ENCODE measurements at regions not wholly inside any gene's neighbourhood (a gene's known extent, or its start where the extent isn't known, plus 50 kb on each side); places are given as distances from the start of the nearest gene placed in this dataset.

DNA sequence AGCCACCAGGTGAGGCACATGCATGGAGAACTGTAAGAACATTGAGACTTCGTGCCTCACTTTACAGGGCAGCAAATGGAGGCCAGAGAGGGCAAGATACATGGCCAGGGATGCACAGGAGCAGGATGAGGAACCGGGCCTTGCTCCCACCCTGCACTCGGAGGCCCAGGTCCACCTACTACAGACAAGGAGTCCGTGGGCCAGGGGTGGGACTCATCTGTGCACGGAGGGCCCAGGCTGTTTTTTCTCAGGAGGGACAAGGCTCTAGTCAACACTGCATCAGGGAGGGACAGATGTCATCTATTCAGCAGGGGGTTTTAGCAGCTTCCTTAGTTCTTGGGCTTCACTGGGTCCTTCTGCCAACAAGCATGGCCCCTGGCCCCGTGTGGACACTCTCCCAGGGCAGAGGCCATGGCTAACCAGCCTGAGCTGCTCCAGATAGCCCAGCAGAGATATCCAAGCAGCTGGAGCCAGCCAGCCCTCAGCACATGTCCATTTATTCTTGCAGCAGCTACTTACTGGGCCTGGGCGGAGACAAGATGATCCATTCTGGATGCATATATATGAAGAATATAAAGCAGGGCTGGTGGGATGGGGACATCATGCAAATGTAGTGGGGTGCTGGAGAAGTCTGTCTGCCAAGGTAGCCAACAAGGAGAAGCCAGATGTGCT, 134.5 kb upstream of the RET start (continued):
- no peak for TF ChIP-seq OSR2 (tag by site-specific recombination; IDR thresholded peaks at IDR 0.05)
- no peak for TF ChIP-seq ZNF571 (tag by site-specific recombination; IDR thresholded peaks at IDR 0.05)

DNA sequence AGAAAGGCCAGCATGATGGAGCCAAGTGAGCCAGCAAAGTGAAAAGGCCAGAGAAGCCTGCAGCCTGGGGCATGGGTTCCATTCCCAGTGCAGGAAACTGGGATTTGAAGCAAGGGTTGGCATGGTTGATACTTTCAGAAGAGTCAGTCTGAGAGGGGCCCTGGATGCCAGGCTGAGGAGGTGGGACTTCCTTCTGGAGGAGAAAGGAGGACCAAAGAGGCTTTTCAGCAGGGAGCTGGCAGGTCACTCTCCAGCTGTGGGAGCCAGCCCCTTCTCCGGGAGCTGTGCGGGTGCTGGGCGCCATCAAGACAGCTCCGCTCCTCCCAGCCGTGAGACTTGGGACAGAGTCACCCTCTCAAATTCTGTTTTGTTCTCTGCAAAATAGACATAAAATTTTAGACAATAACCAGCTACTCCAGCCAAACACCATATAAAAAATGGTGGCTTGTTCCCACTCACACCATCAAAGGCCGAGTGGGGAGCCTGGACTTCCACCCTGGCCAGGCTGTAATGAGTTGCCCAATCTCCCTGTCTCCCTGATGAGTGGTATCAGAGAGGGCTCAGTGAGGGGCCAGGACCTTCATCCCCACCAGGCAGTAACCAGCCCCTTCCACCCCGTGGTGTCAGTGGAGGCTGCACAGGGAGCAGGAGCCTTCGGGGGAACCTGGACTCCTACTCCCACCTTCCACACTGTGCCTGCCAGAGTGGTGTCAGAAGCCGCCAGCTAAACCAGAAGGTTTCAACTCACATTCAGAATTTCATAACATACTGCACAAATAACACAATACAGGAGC, 133.6 kb upstream of the RET start:
- ChIA-PET POLR2A (no interaction called here), CTCF (interaction anchor here (0.6 kb wide), 1 partner anchor 62 kb away, joined by 3 read pairs; no protein-coding TSS in a partner anchor)
- H3K4me3 ChIP-seq (ENCODE audit: low read depth, low read length): no peak overlapping the region
- TF ChIP-seq GFI1B (tag by site-specific recombination; IDR thresholded peaks at IDR 0.05) (no peak), ZNF623 (tag by site-specific recombination; IDR thresholded peaks at IDR 0.05) (0 out of 2 replicates have a peak, but pooled peaks have one; percentile 20)
- TF ChIP-seq, protein P1, sequence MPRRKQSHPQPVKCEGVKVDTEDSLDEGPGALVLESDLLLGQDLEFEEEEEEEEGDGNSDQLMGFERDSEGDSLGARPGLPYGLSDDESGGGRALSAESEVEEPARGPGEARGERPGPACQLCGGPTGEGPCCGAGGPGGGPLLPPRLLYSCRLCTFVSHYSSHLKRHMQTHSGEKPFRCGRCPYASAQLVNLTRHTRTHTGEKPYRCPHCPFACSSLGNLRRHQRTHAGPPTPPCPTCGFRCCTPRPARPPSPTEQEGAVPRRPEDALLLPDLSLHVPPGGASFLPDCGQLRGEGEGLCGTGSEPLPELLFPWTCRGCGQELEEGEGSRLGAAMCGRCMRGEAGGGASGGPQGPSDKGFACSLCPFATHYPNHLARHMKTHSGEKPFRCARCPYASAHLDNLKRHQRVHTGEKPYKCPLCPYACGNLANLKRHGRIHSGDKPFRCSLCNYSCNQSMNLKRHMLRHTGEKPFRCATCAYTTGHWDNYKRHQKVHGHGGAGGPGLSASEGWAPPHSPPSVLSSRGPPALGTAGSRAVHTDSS (tag by site-specific recombination; IDR thresholded peaks at IDR 0.05): no peak
- TF ChIP-seq, protein P2, sequence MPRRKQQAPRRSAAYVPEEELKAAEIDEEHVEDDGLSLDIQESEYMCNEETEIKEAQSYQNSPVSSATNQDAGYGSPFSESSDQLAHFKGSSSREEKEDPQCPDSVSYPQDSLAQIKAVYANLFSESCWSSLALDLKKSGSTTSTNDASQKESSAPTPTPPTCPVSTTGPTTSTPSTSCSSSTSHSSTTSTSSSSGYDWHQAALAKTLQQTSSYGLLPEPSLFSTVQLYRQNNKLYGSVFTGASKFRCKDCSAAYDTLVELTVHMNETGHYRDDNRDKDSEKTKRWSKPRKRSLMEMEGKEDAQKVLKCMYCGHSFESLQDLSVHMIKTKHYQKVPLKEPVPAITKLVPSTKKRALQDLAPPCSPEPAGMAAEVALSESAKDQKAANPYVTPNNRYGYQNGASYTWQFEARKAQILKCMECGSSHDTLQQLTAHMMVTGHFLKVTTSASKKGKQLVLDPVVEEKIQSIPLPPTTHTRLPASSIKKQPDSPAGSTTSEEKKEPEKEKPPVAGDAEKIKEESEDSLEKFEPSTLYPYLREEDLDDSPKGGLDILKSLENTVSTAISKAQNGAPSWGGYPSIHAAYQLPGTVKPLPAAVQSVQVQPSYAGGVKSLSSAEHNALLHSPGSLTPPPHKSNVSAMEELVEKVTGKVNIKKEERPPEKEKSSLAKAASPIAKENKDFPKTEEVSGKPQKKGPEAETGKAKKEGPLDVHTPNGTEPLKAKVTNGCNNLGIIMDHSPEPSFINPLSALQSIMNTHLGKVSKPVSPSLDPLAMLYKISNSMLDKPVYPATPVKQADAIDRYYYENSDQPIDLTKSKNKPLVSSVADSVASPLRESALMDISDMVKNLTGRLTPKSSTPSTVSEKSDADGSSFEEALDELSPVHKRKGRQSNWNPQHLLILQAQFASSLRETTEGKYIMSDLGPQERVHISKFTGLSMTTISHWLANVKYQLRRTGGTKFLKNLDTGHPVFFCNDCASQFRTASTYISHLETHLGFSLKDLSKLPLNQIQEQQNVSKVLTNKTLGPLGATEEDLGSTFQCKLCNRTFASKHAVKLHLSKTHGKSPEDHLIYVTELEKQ (tag by site-specific recombination; IDR thresholded peaks at IDR 0.05; ENCODE audit: borderline replicate concordance): no peak
- no peak overlapping the region for H3K27ac ChIP-seq (ENCODE audit: extremely low read depth, low read depth, low read length)
- H3K4me1 ChIP-seq (ENCODE audit: control insufficient read depth, insufficient read depth, low read length): no peaks in the 10 kb centered on the region
- no peaks in the 10 kb centered on the region for H3K36me3 ChIP-seq (ENCODE audit: control insufficient read depth in 2 of 2, insufficient read depth in 1 of 2, low read length in 2 of 2)
- no peaks in the 10 kb centered on the region for H3K9me3 ChIP-seq (ENCODE audit: control insufficient read depth, insufficient read depth, low read depth, low read length)

DNA sequence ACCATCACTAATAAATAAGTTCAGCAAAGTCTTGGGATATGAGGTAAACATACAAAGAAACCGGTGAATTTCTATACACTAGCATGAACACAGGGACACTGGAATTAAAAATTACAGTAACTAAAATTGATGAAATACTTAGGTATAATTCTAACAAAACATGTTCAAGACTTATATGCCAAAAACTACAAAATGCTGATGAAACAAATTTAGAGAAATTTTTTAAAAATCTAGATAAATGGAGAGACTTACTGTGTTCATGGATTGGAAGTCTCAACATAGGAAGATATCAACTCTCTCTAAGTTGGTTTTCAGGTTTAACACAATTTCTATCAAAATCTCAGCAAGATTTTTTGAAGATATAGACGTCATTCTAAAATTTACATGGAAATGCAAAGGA, 128.8 kb upstream of the RET start:
- Histone ChIP-seq H3K4me3 (ENCODE audit: low read depth, low read length) (no peak overlapping the region), H3K4me1 (ENCODE audit: control insufficient read depth, insufficient read depth, low read length) (no peaks in the 10 kb centered on the region), H3K27ac (ENCODE audit: extremely low read depth, low read depth, low read length) (no peak overlapping the region), H3K9me3 (ENCODE audit: control insufficient read depth, insufficient read depth, low read depth, low read length) (no peaks in the 10 kb centered on the region), H3K36me3 (ENCODE audit: control insufficient read depth in 2 of 2, insufficient read depth in 1 of 2, low read length in 2 of 2) (no peaks in the 10 kb centered on the region)
- TF ChIP-seq PRDM1 (tag by site-specific recombination; IDR thresholded peaks at IDR 0.05) (no peak), ZNF558 (tag by site-specific recombination; IDR thresholded peaks at IDR 0.05) (no peak), ZNF76 (tag by site-specific recombination; IDR thresholded peaks at IDR 0.05; ENCODE audit: borderline replicate concordance, low read depth) (no peak)
- TF ChIP-seq, protein P3, sequence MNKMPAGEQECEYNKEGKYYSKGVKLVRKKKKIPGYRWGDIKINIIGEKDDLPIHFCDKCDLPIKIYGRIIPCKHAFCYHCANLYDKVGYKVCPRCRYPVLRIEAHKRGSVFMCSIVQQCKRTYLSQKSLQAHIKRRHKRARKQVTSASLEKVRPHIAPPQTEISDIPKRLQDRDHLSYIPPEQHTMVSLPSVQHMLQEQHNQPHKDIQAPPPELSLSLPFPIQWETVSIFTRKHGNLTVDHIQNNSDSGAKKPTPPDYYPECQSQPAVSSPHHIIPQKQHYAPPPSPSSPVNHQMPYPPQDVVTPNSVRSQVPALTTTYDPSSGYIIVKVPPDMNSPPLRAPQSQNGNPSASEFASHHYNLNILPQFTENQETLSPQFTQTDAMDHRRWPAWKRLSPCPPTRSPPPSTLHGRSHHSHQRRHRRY (tag by site-specific recombination; IDR thresholded peaks at IDR 0.05): no peak
- TF ChIP-seq, protein P4, sequence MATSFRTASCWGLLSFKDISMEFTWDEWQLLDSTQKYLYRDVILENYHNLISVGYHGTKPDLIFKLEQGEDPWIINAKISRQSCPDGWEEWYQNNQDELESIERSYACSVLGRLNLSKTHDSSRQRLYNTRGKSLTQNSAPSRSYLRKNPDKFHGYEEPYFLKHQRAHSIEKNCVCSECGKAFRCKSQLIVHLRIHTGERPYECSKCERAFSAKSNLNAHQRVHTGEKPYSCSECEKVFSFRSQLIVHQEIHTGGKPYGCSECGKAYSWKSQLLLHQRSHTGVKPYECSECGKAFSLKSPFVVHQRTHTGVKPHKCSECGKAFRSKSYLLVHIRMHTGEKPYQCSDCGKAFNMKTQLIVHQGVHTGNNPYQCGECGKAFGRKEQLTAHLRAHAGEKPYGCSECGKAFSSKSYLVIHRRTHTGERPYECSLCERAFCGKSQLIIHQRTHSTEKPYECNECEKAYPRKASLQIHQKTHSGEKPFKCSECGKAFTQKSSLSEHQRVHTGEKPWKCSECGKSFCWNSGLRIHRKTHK (tag by site-specific recombination; IDR thresholded peaks at IDR 0.05): no peak
- POLR2A ChIA-PET: no interaction called here
- CTCF ChIA-PET: no interaction called here

Data from HEK293 (cell line).